ENCODE measurements at regions not wholly inside any gene's neighbourhood (a gene's known extent, or its start where the extent isn't known, plus 50 kb on each side); places are given as distances from the start of the nearest gene placed in this dataset.

- TF ChIP-seq POLR2A (IDR thresholded peaks at IDR 0.05) (no peak), CTCF (IDR thresholded peaks at IDR 0.05) (no peak)
Observed at GRCh38 chr9:28542928-28543327, 969.6 kb upstream of the C9orf72 start.

Measured in thyroid gland (tissue), 4 donors.